Activated naive CD4-positive, alpha-beta T cell treated with anti-CD3 and anti-CD28 coated beads, Interleukin-2, amount 10 ng/mL, durations not matched to agents 7 days and 5 days (primary cell): ENCODE measurements at regions not wholly inside any gene's neighbourhood (a gene's known extent, or its start where the extent isn't known, plus 50 kb on each side); places are given as distances from the start of the nearest gene placed in this dataset.
"Not testable (repeated sequence)": the region's sequence is repeated elsewhere in the genome, so short reads cannot be mapped to it uniquely, and the experiment has no call there.

ENCODE experiments used
- CTCF ChIA-PET: fragments of 350-600 bp; sonication (Branson Sonifier 250); formaldehyde crosslinking; loops from one replicate; lab custom pipeline; 2021; ENCODE audit warnings: antibody characterized with exemption; lab: Charles Lee
- DNase-seq: peaks from one replicate; pipeline ENCODE4 v3.0.0-alpha.2; 2020
- H3K27ac Mint-ChIP-seq: one replicate; pipeline ENCODE4 v1.8.0; 2021; ENCODE audit warnings: mild to moderate bottlenecking, moderate library complexity, mixed read lengths
- H3K27me3 Mint-ChIP-seq: one replicate; pipeline ENCODE4 v1.8.0; 2021; ENCODE audit warnings: mild to moderate bottlenecking, mixed read lengths
- H3K36me3 Mint-ChIP-seq: one replicate; pipeline ENCODE4 v1.8.0; 2021; ENCODE audit warnings: mixed read lengths
- H3K4me1 Mint-ChIP-seq: one replicate; pipeline ENCODE4 v1.8.0; 2021; ENCODE audit warnings: mixed read lengths
- H3K4me3 Mint-ChIP-seq: one replicate; pipeline ENCODE4 v1.8.0; 2021; ENCODE audit warnings: mild to moderate bottlenecking, moderate library complexity, mixed read lengths
- H3K9me3 Mint-ChIP-seq: one replicate; pipeline ENCODE4 v1.8.0; 2021; ENCODE audit warnings: mixed read lengths

- Mint-ChIP-seq H3K9me3 (no peaks in the 10 kb centered on the region), H3K27me3 (no peaks in the 10 kb centered on the region), H3K27ac (no peak overlapping the region), H3K36me3 (no peaks in the 10 kb centered on the region), H3K4me1 (no peaks in the 10 kb centered on the region), H3K4me3 (no peak overlapping the region)
- CTCF ChIA-PET = no interaction called here
- no peak for DNase-seq
Measured at GRCh38 chr9:17875886-17876285, 297.0 kb downstream of the SH3GL2 start.

- CTCF ChIA-PET = no interaction called here
- Mint-ChIP-seq H3K9me3 (no peaks in the 10 kb centered on the region), H3K27me3 (no peaks in the 10 kb centered on the region), H3K4me1 (no peaks in the 10 kb centered on the region), H3K27ac (no peak overlapping the region), H3K36me3 (no peaks in the 10 kb centered on the region), H3K4me3 (no peak overlapping the region)
- DNase-seq = no peak
Measured at GRCh38 chr9:17876687-17877086, 297.8 kb downstream of the SH3GL2 start.

GRCh38 chr9:17878810-17879370, 300.0 kb downstream of the SH3GL2 start:
- Mint-ChIP-seq H3K36me3 (no peaks in the 10 kb centered on the region), H3K27me3 (no peaks in the 10 kb centered on the region), H3K27ac (no peak overlapping the region), H3K4me1 (no peaks in the 10 kb centered on the region), H3K9me3 (no peaks in the 10 kb centered on the region), H3K4me3 (no peak overlapping the region)
- DNase-seq = no peak
- CTCF ChIA-PET = no interaction called here

GRCh38 chr9:17881371-17881770, 302.5 kb downstream of the SH3GL2 start:
- no peaks in the 10 kb centered on the region for H3K36me3 Mint-ChIP-seq
- CTCF ChIA-PET = no interaction called here
- H3K4me1 Mint-ChIP-seq = no peaks in the 10 kb centered on the region
- no peak overlapping the region for H3K4me3 Mint-ChIP-seq
- H3K27me3 Mint-ChIP-seq = no peaks in the 10 kb centered on the region
- H3K9me3 Mint-ChIP-seq = no peaks in the 10 kb centered on the region
- H3K27ac Mint-ChIP-seq = no peak overlapping the region
- DNase-seq = no peak

GRCh38 chr9:17882688-17883594, 304.1 kb downstream of the SH3GL2 start:
- H3K36me3 Mint-ChIP-seq = no peaks in the 10 kb centered on the region
- H3K9me3 Mint-ChIP-seq = no peaks in the 10 kb centered on the region
- H3K4me3 Mint-ChIP-seq = no peak overlapping the region
- no peaks in the 10 kb centered on the region for H3K4me1 Mint-ChIP-seq
- H3K27ac Mint-ChIP-seq = no peak overlapping the region
- no peaks in the 10 kb centered on the region for H3K27me3 Mint-ChIP-seq
- DNase-seq = no peak
- CTCF ChIA-PET = no interaction called here

GRCh38 chr9:17888066-17888465, 309.2 kb downstream of the SH3GL2 start:
- no peaks in the 10 kb centered on the region for H3K4me1 Mint-ChIP-seq
- H3K9me3 Mint-ChIP-seq = no peaks in the 10 kb centered on the region
- no peak overlapping the region for H3K27ac Mint-ChIP-seq
- H3K36me3 Mint-ChIP-seq = no peaks in the 10 kb centered on the region
- no peak for DNase-seq
- H3K27me3 Mint-ChIP-seq = no peaks in the 10 kb centered on the region
- no peak overlapping the region for H3K4me3 Mint-ChIP-seq
- CTCF ChIA-PET = no interaction called here

- H3K4me3 Mint-ChIP-seq, DNase-seq, H3K36me3 Mint-ChIP-seq, H3K27me3 Mint-ChIP-seq, H3K4me1 Mint-ChIP-seq, CTCF ChIA-PET, H3K9me3 Mint-ChIP-seq, H3K27ac Mint-ChIP-seq: not testable (repeated sequence)
Measured at GRCh38 chr9:17888964-17889363, 310.1 kb downstream of the SH3GL2 start.

GRCh38 chr9:17894501-17895160, 315.8 kb downstream of the SH3GL2 start:
- no peaks in the 10 kb centered on the region for H3K27me3 Mint-ChIP-seq
- CTCF ChIA-PET = interaction anchor here (0.6 kb wide), 1 partner anchor 361 kb away, joined by 4 read pairs; no protein-coding TSS in a partner anchor

GRCh38 chr9:17900606-17901005, 321.7 kb downstream of the SH3GL2 start:
- Mint-ChIP-seq H3K27ac (no peak overlapping the region), H3K9me3 (no peaks in the 10 kb centered on the region), H3K27me3 (peaks cover 7% of the 10 kb centered on the region), H3K4me3 (no peak overlapping the region), H3K4me1 (no peaks in the 10 kb centered on the region), H3K36me3 (no peaks in the 10 kb centered on the region)
- CTCF ChIA-PET = no interaction called here
- no peak for DNase-seq

More at GRCh38 chr9:17894501-17895160, 315.8 kb downstream of the SH3GL2 start:
- Mint-ChIP-seq H3K4me1 (no peaks in the 10 kb centered on the region), H3K9me3 (no peaks in the 10 kb centered on the region), H3K4me3 (no peak overlapping the region), H3K36me3 (no peaks in the 10 kb centered on the region), H3K27ac (no peak overlapping the region)
- DNase-seq = no peak

- CTCF ChIA-PET = no interaction called here
- no peaks in the 10 kb centered on the region for H3K4me1 Mint-ChIP-seq
- H3K36me3 Mint-ChIP-seq = no peaks in the 10 kb centered on the region
- peaks cover 28% of the 10 kb centered on the region for H3K27me3 Mint-ChIP-seq
- H3K27ac Mint-ChIP-seq = no peak overlapping the region
- H3K4me3 Mint-ChIP-seq = no peak overlapping the region
- DNase-seq = no peak
- no peaks in the 10 kb centered on the region for H3K9me3 Mint-ChIP-seq
Measured at GRCh38 chr9:17905366-17905765, 326.5 kb downstream of the SH3GL2 start.

GRCh38 chr9:17905781-17906175, 326.9 kb downstream of the SH3GL2 start:
- H3K36me3 Mint-ChIP-seq = no peaks in the 10 kb centered on the region
- no peak overlapping the region for H3K27ac Mint-ChIP-seq
- no peaks in the 10 kb centered on the region for H3K9me3 Mint-ChIP-seq
- H3K4me3 Mint-ChIP-seq = no peak overlapping the region
- CTCF ChIA-PET = no interaction called here
- H3K27me3 Mint-ChIP-seq = peaks cover 28% of the 10 kb centered on the region
- H3K4me1 Mint-ChIP-seq = no peaks in the 10 kb centered on the region
- DNase-seq = no peak

- Mint-ChIP-seq H3K4me1 (no peaks in the 10 kb centered on the region), H3K27ac (no peak overlapping the region), H3K36me3 (no peaks in the 10 kb centered on the region), H3K4me3 (no peak overlapping the region), H3K9me3 (no peaks in the 10 kb centered on the region), H3K27me3 (peaks cover 28% of the 10 kb centered on the region)
- DNase-seq = no peak
- CTCF ChIA-PET = no interaction called here
Measured at GRCh38 chr9:17906176-17906840, 327.4 kb downstream of the SH3GL2 start.

GRCh38 chr9:17906841-17907778, 328.2 kb downstream of the SH3GL2 start:
- DNase-seq = no peak
- no peak overlapping the region for H3K4me3 Mint-ChIP-seq
- CTCF ChIA-PET = no interaction called here
- no peaks in the 10 kb centered on the region for H3K4me1 Mint-ChIP-seq
- H3K9me3 Mint-ChIP-seq = no peaks in the 10 kb centered on the region
- no peaks in the 10 kb centered on the region for H3K36me3 Mint-ChIP-seq
- H3K27me3 Mint-ChIP-seq = peaks cover 28% of the 10 kb centered on the region
- no peak overlapping the region for H3K27ac Mint-ChIP-seq
